ENCODE measurements at regions not wholly inside any gene's neighbourhood (a gene's known extent, or its start where the extent isn't known, plus 50 kb on each side); places are given as distances from the start of the nearest gene placed in this dataset.
A peak's percentile ranks its signal among the peaks of the same experiment; 100 is the strongest.

DNA sequence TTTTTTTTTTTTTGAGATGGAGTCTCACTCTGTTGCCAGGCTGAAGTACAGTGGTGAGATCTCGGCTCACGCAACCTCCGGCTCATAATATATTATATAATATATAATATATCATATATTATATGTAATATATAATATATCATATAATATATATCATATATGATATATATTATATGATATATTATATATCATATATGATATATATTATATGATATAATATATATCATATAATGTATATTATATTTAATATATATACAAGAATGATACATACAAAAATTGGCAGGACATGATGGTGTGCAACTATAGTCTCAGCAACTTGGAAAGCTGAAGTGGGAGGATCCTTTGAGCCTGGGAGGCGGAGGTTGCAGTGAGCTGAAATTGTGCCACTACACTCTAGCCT, 1725.5 kb downstream of the MRPL39 start:
- Mint-ChIP-seq H3K9me3 (peaks cover 76% of the 10 kb centered on the region), H3K4me1 (no peaks in the 10 kb centered on the region), H3K27ac (no peak overlapping the region), H3K36me3 (ENCODE audit: low read depth) (0 out of 3 replicates have a peak, but pooled peaks cover 2% of the 10 kb centered on the region), H3K27me3 (ENCODE audit: insufficient read depth, low read depth, poor library complexity) (peaks cover 2% of the 10 kb centered on the region), H3K4me3 (no peak overlapping the region)
- Histone ChIP-seq H3K27me3 (ENCODE audit: insufficient read depth) (no peaks in the 10 kb centered on the region), H2AFZ (no peak overlapping the region), H3K4me3 (no peak overlapping the region), H4K20me1 (replicated peaks; ENCODE audit: insufficient read depth) (no peaks in the 10 kb centered on the region), H3K4me2 (no peak overlapping the region), H3K9me2 (ENCODE audit: insufficient read depth) (no peaks in the 10 kb centered on the region), H3K27ac (ENCODE audit: low read depth) (no peak overlapping the region), H3K4me1 (ENCODE audit: insufficient read depth) (no peaks in the 10 kb centered on the region), H3K79me2 (replicated peaks; ENCODE audit: insufficient read depth) (no peaks in the 10 kb centered on the region), H3F3A (replicated peaks; ENCODE audit: low read depth) (no peaks in the 10 kb centered on the region), H3K36me3 (ENCODE audit: insufficient read depth) (no peaks in the 10 kb centered on the region)
- DNase-seq (ENCODE audit: low spot score) (no peak), ATAC-seq (no peak)
- TF ChIP-seq ZNF114 (CRISPR knock-in tag; IDR thresholded peaks at IDR 0.05) (no peak), JUNB (IDR thresholded peaks at IDR 0.05; ENCODE audit: unreplicated experiment) (no peak), CREB1 (CRISPR knock-in tag; IDR thresholded peaks at IDR 0.05; ENCODE audit: low read depth) (no peak), EZH2 (IDR thresholded peaks at IDR 0.05; ENCODE audit: low read depth, unreplicated experiment) (no peak)

DNA sequence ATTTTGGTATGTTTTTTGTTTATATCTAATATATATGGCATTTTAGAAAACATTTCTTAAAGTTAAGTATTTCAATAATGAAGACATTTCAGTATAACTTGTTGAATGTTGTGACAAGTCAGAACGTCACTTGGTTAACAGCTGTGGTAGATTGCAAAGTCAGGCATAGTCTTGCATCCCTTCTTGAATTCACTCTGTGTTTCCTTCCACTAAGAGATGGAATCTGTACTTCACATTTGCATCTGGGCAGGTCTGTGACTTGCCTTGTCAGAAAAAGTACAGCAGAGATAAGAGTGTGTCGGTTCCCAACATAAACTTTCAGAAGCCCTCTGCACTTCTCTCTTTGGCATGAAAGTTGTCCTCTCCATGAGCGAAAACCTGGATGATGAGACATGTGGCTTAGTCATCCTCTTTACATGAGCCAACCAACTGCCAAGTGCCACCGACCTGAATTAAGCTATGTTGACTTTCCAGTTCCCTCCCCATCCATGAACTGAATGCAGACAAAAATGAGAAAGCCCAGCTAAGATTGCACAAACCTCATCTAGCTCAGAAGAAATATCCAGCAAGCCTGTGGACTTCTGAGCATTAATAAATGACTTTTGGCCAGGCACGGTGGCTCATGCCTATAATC, 1730.2 kb downstream of the MRPL39 start:
- peak overlapping the region; percentile 80; the same call in 1 of the 2 replicates for H2AFZ ChIP-seq
- peaks cover 75% of the 10 kb centered on the region for H3K9me3 Mint-ChIP-seq
- no peak overlapping the region for H3K4me3 ChIP-seq
- no peak overlapping the region for H3K4me2 ChIP-seq
- H3K79me2 ChIP-seq (replicated peaks; ENCODE audit: insufficient read depth), result no peaks in the 10 kb centered on the region
- no peaks in the 10 kb centered on the region for H3K4me1 Mint-ChIP-seq
- no peaks in the 10 kb centered on the region for H3K27me3 Mint-ChIP-seq (ENCODE audit: insufficient read depth, low read depth, poor library complexity)
- no peak overlapping the region for H3K27ac Mint-ChIP-seq
- DNase-seq (ENCODE audit: low spot score) (no peak), ATAC-seq (no peak)
- TF ChIP-seq CREB1 (CRISPR knock-in tag; IDR thresholded peaks at IDR 0.05; ENCODE audit: low read depth), result no peak
- TF ChIP-seq, protein P1, sequence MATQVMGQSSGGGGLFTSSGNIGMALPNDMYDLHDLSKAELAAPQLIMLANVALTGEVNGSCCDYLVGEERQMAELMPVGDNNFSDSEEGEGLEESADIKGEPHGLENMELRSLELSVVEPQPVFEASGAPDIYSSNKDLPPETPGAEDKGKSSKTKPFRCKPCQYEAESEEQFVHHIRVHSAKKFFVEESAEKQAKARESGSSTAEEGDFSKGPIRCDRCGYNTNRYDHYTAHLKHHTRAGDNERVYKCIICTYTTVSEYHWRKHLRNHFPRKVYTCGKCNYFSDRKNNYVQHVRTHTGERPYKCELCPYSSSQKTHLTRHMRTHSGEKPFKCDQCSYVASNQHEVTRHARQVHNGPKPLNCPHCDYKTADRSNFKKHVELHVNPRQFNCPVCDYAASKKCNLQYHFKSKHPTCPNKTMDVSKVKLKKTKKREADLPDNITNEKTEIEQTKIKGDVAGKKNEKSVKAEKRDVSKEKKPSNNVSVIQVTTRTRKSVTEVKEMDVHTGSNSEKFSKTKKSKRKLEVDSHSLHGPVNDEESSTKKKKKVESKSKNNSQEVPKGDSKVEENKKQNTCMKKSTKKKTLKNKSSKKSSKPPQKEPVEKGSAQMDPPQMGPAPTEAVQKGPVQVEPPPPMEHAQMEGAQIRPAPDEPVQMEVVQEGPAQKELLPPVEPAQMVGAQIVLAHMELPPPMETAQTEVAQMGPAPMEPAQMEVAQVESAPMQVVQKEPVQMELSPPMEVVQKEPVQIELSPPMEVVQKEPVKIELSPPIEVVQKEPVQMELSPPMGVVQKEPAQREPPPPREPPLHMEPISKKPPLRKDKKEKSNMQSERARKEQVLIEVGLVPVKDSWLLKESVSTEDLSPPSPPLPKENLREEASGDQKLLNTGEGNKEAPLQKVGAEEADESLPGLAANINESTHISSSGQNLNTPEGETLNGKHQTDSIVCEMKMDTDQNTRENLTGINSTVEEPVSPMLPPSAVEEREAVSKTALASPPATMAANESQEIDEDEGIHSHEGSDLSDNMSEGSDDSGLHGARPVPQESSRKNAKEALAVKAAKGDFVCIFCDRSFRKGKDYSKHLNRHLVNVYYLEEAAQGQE (IDR thresholded peaks at IDR 0.05; ENCODE audit: unreplicated experiment), result no peak
- no peak for TF ChIP-seq STAT1 (IDR thresholded peaks at IDR 0.05; ENCODE audit: unreplicated experiment)
- TF ChIP-seq NANOG (IDR thresholded peaks at IDR 0.05; ENCODE audit: borderline replicate concordance), result no peak
- TF ChIP-seq, protein P2, sequence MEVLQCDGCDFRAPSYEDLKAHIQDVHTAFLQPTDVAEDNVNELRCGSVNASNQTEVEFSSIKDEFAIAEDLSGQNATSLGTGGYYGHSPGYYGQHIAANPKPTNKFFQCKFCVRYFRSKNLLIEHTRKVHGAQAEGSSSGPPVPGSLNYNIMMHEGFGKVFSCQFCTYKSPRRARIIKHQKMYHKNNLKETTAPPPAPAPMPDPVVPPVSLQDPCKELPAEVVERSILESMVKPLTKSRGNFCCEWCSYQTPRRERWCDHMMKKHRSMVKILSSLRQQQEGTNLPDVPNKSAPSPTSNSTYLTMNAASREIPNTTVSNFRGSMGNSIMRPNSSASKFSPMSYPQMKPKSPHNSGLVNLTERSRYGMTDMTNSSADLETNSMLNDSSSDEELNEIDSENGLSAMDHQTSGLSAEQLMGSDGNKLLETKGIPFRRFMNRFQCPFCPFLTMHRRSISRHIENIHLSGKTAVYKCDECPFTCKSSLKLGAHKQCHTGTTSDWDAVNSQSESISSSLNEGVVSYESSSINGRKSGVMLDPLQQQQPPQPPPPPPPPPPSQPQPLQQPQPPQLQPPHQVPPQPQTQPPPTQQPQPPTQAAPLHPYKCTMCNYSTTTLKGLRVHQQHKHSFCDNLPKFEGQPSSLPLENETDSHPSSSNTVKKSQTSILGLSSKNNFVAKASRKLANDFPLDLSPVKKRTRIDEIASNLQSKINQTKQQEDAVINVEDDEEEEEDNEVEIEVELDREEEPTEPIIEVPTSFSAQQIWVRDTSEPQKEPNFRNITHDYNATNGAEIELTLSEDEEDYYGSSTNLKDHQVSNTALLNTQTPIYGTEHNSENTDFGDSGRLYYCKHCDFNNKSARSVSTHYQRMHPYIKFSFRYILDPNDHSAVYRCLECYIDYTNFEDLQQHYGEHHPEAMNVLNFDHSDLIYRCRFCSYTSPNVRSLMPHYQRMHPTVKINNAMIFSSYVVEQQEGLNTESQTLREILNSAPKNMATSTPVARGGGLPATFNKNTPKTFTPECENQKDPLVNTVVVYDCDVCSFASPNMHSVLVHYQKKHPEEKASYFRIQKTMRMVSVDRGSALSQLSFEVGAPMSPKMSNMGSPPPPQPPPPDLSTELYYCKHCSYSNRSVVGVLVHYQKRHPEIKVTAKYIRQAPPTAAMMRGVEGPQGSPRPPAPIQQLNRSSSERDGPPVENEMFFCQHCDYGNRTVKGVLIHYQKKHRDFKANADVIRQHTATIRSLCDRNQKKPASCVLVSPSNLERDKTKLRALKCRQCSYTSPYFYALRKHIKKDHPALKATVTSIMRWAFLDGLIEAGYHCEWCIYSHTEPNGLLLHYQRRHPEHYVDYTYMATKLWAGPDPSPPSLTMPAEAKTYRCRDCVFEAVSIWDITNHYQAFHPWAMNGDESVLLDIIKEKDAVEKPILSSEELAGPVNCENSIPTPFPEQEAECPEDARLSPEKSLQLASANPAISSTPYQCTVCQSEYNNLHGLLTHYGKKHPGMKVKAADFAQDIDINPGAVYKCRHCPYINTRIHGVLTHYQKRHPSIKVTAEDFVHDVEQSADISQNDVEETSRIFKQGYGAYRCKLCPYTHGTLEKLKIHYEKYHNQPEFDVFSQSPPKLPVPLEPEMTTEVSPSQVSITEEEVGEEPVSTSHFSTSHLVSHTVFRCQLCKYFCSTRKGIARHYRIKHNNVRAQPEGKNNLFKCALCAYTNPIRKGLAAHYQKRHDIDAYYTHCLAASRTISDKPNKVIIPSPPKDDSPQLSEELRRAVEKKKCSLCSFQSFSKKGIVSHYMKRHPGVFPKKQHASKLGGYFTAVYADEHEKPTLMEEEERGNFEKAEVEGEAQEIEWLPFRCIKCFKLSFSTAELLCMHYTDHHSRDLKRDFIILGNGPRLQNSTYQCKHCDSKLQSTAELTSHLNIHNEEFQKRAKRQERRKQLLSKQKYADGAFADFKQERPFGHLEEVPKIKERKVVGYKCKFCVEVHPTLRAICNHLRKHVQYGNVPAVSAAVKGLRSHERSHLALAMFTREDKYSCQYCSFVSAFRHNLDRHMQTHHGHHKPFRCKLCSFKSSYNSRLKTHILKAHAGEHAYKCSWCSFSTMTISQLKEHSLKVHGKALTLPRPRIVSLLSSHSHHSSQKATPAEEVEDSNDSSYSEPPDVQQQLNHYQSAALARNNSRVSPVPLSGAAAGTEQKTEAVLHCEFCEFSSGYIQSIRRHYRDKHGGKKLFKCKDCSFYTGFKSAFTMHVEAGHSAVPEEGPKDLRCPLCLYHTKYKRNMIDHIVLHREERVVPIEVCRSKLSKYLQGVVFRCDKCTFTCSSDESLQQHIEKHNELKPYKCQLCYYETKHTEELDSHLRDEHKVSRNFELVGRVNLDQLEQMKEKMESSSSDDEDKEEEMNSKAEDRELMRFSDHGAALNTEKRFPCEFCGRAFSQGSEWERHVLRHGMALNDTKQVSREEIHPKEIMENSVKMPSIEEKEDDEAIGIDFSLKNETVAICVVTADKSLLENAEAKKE (CRISPR knock-in tag; IDR thresholded peaks at IDR 0.05), result no peak
- TF ChIP-seq, protein P3, sequence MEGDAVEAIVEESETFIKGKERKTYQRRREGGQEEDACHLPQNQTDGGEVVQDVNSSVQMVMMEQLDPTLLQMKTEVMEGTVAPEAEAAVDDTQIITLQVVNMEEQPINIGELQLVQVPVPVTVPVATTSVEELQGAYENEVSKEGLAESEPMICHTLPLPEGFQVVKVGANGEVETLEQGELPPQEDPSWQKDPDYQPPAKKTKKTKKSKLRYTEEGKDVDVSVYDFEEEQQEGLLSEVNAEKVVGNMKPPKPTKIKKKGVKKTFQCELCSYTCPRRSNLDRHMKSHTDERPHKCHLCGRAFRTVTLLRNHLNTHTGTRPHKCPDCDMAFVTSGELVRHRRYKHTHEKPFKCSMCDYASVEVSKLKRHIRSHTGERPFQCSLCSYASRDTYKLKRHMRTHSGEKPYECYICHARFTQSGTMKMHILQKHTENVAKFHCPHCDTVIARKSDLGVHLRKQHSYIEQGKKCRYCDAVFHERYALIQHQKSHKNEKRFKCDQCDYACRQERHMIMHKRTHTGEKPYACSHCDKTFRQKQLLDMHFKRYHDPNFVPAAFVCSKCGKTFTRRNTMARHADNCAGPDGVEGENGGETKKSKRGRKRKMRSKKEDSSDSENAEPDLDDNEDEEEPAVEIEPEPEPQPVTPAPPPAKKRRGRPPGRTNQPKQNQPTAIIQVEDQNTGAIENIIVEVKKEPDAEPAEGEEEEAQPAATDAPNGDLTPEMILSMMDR (conservative IDR thresholded peaks at IDR 0.05; ENCODE audit: low read depth in 2 of 2), result no peak
- TF ChIP-seq ZNF331 (CRISPR knock-in tag; IDR thresholded peaks at IDR 0.05; ENCODE audit: low read depth), result no peak
- no peak for TF ChIP-seq POLR2AphosphoS5 (IDR thresholded peaks at IDR 0.05; ENCODE audit: low read depth)
- H3K9me2 ChIP-seq (ENCODE audit: insufficient read depth), result no peaks in the 10 kb centered on the region
- H3K36me3 Mint-ChIP-seq (ENCODE audit: low read depth), result no peaks in the 10 kb centered on the region
- H3K4me3 Mint-ChIP-seq, result no peak overlapping the region
- H3K36me3 ChIP-seq (ENCODE audit: insufficient read depth), result no peaks in the 10 kb centered on the region
- H3K27ac ChIP-seq (ENCODE audit: low read depth), result no peak overlapping the region
- no peaks in the 10 kb centered on the region for H3K27me3 ChIP-seq (ENCODE audit: insufficient read depth)
- no peaks in the 10 kb centered on the region for H3K4me1 ChIP-seq (ENCODE audit: insufficient read depth)
- H3F3A ChIP-seq (replicated peaks; ENCODE audit: low read depth), result no peaks in the 10 kb centered on the region
- no peaks in the 10 kb centered on the region for H4K20me1 ChIP-seq (replicated peaks; ENCODE audit: insufficient read depth)

Measured in GM23338 (cell line).